CD8-positive, alpha-beta memory T cell (primary cell): ENCODE measurements at regions not wholly inside any gene's neighbourhood (a gene's known extent, or its start where the extent isn't known, plus 50 kb on each side); places are given as distances from the start of the nearest gene placed in this dataset.

ENCODE experiments used
- CTCF ChIA-PET: fragments of 350-600 bp; sonication (Branson Sonifier 250); formaldehyde crosslinking; loops from one replicate; lab custom pipeline; 2021; ENCODE audit warnings: antibody characterized with exemption; lab: Charles Lee
- POLR2A ChIA-PET: fragments of 350-600 bp; sonication (Branson Sonifier 250); formaldehyde crosslinking; loops from one replicate; lab custom pipeline; 2021; ENCODE audit warnings: antibody characterized with exemption; lab: Charles Lee
- DNase-seq, 5 donors: peaks; one replicate each; pipeline versions ENCODE4 v3.0.0 to v3.0.0-alpha.2; 2020 to 2022; ENCODE audit warnings: mixed read lengths in 1 of 5
- H3K27ac ChIP-seq: one replicate; pipeline ENCODE4 v1.7.0; 2013; ENCODE audit warnings: low read depth, mild to moderate bottlenecking, low read length, moderate library complexity
- H3K27me3 ChIP-seq: 2 replicates; pipeline ENCODE4 v1.7.0; 2013; ENCODE audit warnings: low read length, mild to moderate bottlenecking; ENCODE audit not compliant: insufficient read depth, poor library complexity, severe bottlenecking
- H3K36me3 ChIP-seq: 2 replicates; pipeline ENCODE4 v1.7.0; 2013; ENCODE audit warnings: mild to moderate bottlenecking, low read length, moderate library complexity; ENCODE audit not compliant: insufficient read depth
- H3K4me1 ChIP-seq: 2 replicates; pipeline ENCODE4 v1.7.0; 2013; ENCODE audit warnings: mild to moderate bottlenecking, low read length, moderate library complexity; ENCODE audit not compliant: insufficient read depth
- H3K4me3 ChIP-seq: 2 replicates; pipeline ENCODE4 v1.7.0; 2013; ENCODE audit warnings: mild to moderate bottlenecking, low read length
- H3K9me3 ChIP-seq: 2 replicates; pipeline ENCODE4 v1.7.0; 2013; ENCODE audit warnings: mild to moderate bottlenecking, low read length
- H3K27ac Mint-ChIP-seq, 8 donors: one replicate each; pipeline ENCODE4 v1.8.0; 2020 to 2021; ENCODE audit warnings: mixed read lengths in 8 of 8, mild to moderate bottlenecking in 6 of 8, inconsistent platforms in 3 of 8, moderate library complexity in 3 of 8
- H3K27me3 Mint-ChIP-seq, 2 donors: one replicate each; pipeline ENCODE4 v1.8.0; 2020 to 2021; ENCODE audit warnings: mixed read lengths in 2 of 2, mild to moderate bottlenecking in 1 of 2, moderate library complexity in 1 of 2
- H3K36me3 Mint-ChIP-seq, 3 donors: one replicate each; pipeline ENCODE4 v1.8.0; 2020 to 2021; ENCODE audit warnings: mixed read lengths in 3 of 3, inconsistent platforms in 1 of 3, mild to moderate bottlenecking in 1 of 3
- H3K4me1 Mint-ChIP-seq, 3 donors: one replicate each; pipeline ENCODE4 v1.8.0; 2020 to 2021; ENCODE audit warnings: mixed read lengths in 3 of 3, inconsistent platforms in 1 of 3, mild to moderate bottlenecking in 1 of 3
- H3K4me3 Mint-ChIP-seq, 7 donors: one replicate each; pipeline ENCODE4 v1.8.0; 2020 to 2021; ENCODE audit warnings: mixed read lengths in 7 of 7, mild to moderate bottlenecking in 6 of 7, moderate library complexity in 4 of 7, inconsistent platforms in 2 of 7
- H3K9me3 Mint-ChIP-seq, 5 donors: one replicate each; pipeline ENCODE4 v1.8.0; 2020 to 2022; ENCODE audit warnings: mixed read lengths in 5 of 5, mild to moderate bottlenecking in 3 of 5, moderate library complexity in 2 of 5, inconsistent platforms in 1 of 5

DNA sequence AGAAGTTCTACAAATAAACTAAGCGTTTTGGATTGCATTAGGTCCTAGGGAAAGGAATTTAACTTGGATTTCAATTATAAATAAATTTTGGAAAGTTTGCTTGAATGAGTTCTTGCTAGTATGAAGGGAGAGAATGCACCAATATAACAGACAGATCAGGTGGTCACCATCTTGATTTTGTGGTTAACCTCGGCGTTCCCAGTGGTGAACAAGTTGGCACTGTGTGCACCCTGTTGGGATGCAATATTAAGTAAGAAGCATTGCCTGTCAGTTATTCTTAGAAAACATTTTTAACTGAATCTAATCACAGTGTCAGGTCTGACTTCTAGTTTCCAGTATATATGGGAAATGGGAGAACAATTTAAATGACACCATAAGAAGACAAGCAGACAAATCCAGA lies 673.4 kb downstream of the SLC4A3 start:
- H3K4me3 Mint-ChIP-seq, result no peak overlapping the region

GRCh38 chr2:220302756-220303155 lies 675.3 kb downstream of the SLC4A3 start:
- Mint-ChIP-seq H3K4me1 (no peaks in the 10 kb centered on the region), H3K27me3 (no peaks in the 10 kb centered on the region), H3K4me3 (no peak overlapping the region), H3K9me3 (peaks cover 0 to 7% (median 0%) of the 10 kb centered on the region in 5 donors), H3K27ac (no peak overlapping the region), H3K36me3 (no peaks in the 10 kb centered on the region)
- Histone ChIP-seq H3K27me3 (no peaks in the 10 kb centered on the region), H3K4me1 (no peaks in the 10 kb centered on the region), H3K4me3 (no peak overlapping the region), H3K27ac (no peak overlapping the region), H3K9me3 (no peaks in the 10 kb centered on the region), H3K36me3 (no peaks in the 10 kb centered on the region)
- ChIA-PET POLR2A (no interaction called here), CTCF (no interaction called here)
- no peak for DNase-seq

More for the DNA sequence above, 673.4 kb downstream of the SLC4A3 start:
- Mint-ChIP-seq H3K36me3 (no peaks in the 10 kb centered on the region), H3K9me3 (peaks cover 0 to 15% (median 0%) of the 10 kb centered on the region in 5 donors), H3K4me1 (no peaks in the 10 kb centered on the region), H3K27me3 (no peaks in the 10 kb centered on the region), H3K27ac (no peak overlapping the region)
- no peak for DNase-seq
- no peak overlapping the region for H3K4me3 ChIP-seq
- H3K9me3 ChIP-seq, result no peaks in the 10 kb centered on the region
- ChIA-PET POLR2A (no interaction called here), CTCF (no interaction called here)
- H3K36me3 ChIP-seq, result no peaks in the 10 kb centered on the region
- no peak overlapping the region for H3K27ac ChIP-seq
- H3K4me1 ChIP-seq, result no peaks in the 10 kb centered on the region
- no peaks in the 10 kb centered on the region for H3K27me3 ChIP-seq

DNA sequence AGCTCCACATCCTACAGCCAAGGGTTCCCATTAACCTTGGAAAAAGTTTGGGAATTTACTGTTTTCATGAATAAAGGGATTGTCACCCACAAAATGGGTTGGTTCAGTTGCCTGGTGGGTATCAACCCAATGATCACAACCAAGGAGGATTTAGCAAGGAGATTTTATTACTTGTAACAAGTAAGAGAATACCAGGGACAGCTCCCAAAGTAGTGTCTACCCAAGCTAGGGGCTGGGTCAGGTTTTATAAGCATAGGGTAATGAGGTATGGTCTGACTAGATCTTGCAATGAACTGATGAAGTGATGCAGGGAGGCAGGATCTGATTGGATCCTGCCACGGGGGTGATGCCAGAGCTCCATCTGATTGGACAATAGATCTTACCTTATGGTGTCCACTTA lies 681.8 kb downstream of the SLC4A3 start:
- Mint-ChIP-seq H3K4me1 (no peaks in the 10 kb centered on the region), H3K4me3 (no peak overlapping the region), H3K27ac (no peak overlapping the region), H3K36me3 (no peaks in the 10 kb centered on the region), H3K27me3 (no peaks in the 10 kb centered on the region), H3K9me3 (peaks cover 0 to 4% (median 0%) of the 10 kb centered on the region in 5 donors)
- no peaks in the 10 kb centered on the region for H3K36me3 ChIP-seq
- H3K4me3 ChIP-seq, result no peak overlapping the region
- no peak overlapping the region for H3K27ac ChIP-seq
- no peaks in the 10 kb centered on the region for H3K4me1 ChIP-seq
- no peaks in the 10 kb centered on the region for H3K27me3 ChIP-seq
- no peaks in the 10 kb centered on the region for H3K9me3 ChIP-seq
- POLR2A ChIA-PET, result no interaction called here
- no peak for DNase-seq
- CTCF ChIA-PET, result no interaction called here

GRCh38 chr2:220310451-220310861 lies 683.0 kb downstream of the SLC4A3 start:
- Histone ChIP-seq H3K4me1 (no peaks in the 10 kb centered on the region), H3K27ac (no peak overlapping the region), H3K9me3 (no peaks in the 10 kb centered on the region), H3K27me3 (no peaks in the 10 kb centered on the region), H3K36me3 (no peaks in the 10 kb centered on the region), H3K4me3 (no peak overlapping the region)
- no peak for DNase-seq
- Mint-ChIP-seq H3K9me3 (peaks cover 0 to 3% (median 0%) of the 10 kb centered on the region in 5 donors), H3K4me3 (no peak overlapping the region), H3K36me3 (no peaks in the 10 kb centered on the region), H3K4me1 (no peaks in the 10 kb centered on the region), H3K27me3 (no peaks in the 10 kb centered on the region), H3K27ac (no peak overlapping the region)
- ChIA-PET POLR2A (no interaction called here), CTCF (no interaction called here)

- ChIA-PET POLR2A (no interaction called here), CTCF (interaction anchor here (1.1 kb wide), 1 partner anchor 12 kb away, joined by 3 read pairs; no protein-coding TSS in a partner anchor)
- Histone ChIP-seq H3K27ac (no peak overlapping the region), H3K4me3 (no peak overlapping the region), H3K27me3 (no peaks in the 10 kb centered on the region), H3K36me3 (no peaks in the 10 kb centered on the region), H3K9me3 (no peaks in the 10 kb centered on the region), H3K4me1 (no peaks in the 10 kb centered on the region)
- Mint-ChIP-seq H3K27ac (no peak overlapping the region), H3K4me1 (no peaks in the 10 kb centered on the region), H3K9me3 (peaks cover 0 to 2% (median 0%) of the 10 kb centered on the region in 5 donors), H3K36me3 (no peaks in the 10 kb centered on the region), H3K4me3 (no peak overlapping the region), H3K27me3 (no peaks in the 10 kb centered on the region)
- DNase-seq, result no peak
Observed at GRCh38 chr2:220315098-220315823, 687.8 kb downstream of the SLC4A3 start.

GRCh38 chr2:220318037-220318436 lies 690.6 kb downstream of the SLC4A3 start:
- Mint-ChIP-seq H3K4me1 (no peaks in the 10 kb centered on the region), H3K9me3 (peaks cover 0 to 4% (median 0%) of the 10 kb centered on the region in 5 donors), H3K27ac (no peak overlapping the region), H3K27me3 (no peaks in the 10 kb centered on the region), H3K4me3 (no peak overlapping the region), H3K36me3 (no peaks in the 10 kb centered on the region)
- ChIA-PET CTCF (no interaction called here), POLR2A (no interaction called here)
- H3K4me1 ChIP-seq, result no peaks in the 10 kb centered on the region
- no peaks in the 10 kb centered on the region for H3K9me3 ChIP-seq
- no peak overlapping the region for H3K4me3 ChIP-seq
- no peaks in the 10 kb centered on the region for H3K36me3 ChIP-seq
- no peaks in the 10 kb centered on the region for H3K27me3 ChIP-seq
- no peak overlapping the region for H3K27ac ChIP-seq
- DNase-seq, result no peak

GRCh38 chr2:220318508-220318907 lies 691.1 kb downstream of the SLC4A3 start:
- H3K27me3 Mint-ChIP-seq, result no peaks in the 10 kb centered on the region
- H3K4me3 ChIP-seq, result no peak overlapping the region
- no peaks in the 10 kb centered on the region for H3K27me3 ChIP-seq
- H3K27ac ChIP-seq, result no peak overlapping the region
- no peaks in the 10 kb centered on the region for H3K36me3 ChIP-seq
- H3K9me3 Mint-ChIP-seq, result peaks cover 0 to 2% (median 0%) of the 10 kb centered on the region in 5 donors
- ChIA-PET CTCF (no interaction called here), POLR2A (no interaction called here)
- H3K9me3 ChIP-seq, result no peaks in the 10 kb centered on the region
- H3K27ac Mint-ChIP-seq, result no peak overlapping the region
- H3K4me3 Mint-ChIP-seq, result no peak overlapping the region
- H3K36me3 Mint-ChIP-seq, result no peaks in the 10 kb centered on the region
- no peaks in the 10 kb centered on the region for H3K4me1 ChIP-seq
- H3K4me1 Mint-ChIP-seq, result no peaks in the 10 kb centered on the region
- DNase-seq, result no peak

- Histone ChIP-seq H3K36me3 (no peaks in the 10 kb centered on the region), H3K4me3 (no peak overlapping the region), H3K27me3 (no peaks in the 10 kb centered on the region), H3K4me1 (no peaks in the 10 kb centered on the region), H3K27ac (no peak overlapping the region), H3K9me3 (no peaks in the 10 kb centered on the region)
- no peak overlapping the region for H3K4me3 Mint-ChIP-seq
- H3K27me3 Mint-ChIP-seq, result no peaks in the 10 kb centered on the region
- ChIA-PET CTCF (no interaction called here), POLR2A (no interaction called here)
- no peak overlapping the region for H3K27ac Mint-ChIP-seq
- no peaks in the 10 kb centered on the region for H3K36me3 Mint-ChIP-seq
- DNase-seq, result no peak
- H3K4me1 Mint-ChIP-seq, result no peaks in the 10 kb centered on the region
- peaks cover 0 to 2% (median 0%) of the 10 kb centered on the region in 5 donors for H3K9me3 Mint-ChIP-seq
Observed at GRCh38 chr2:220320326-220320725, 692.9 kb downstream of the SLC4A3 start.
